GM13976 (cell line): ENCODE measurements at regions not wholly inside any gene's neighbourhood (a gene's known extent, or its start where the extent isn't known, plus 50 kb on each side); places are given as distances from the start of the nearest gene placed in this dataset.

Experiments
- DNase-seq: peaks from one replicate; pipeline ENCODE4 v3.0.0; 2012; ENCODE audit warnings: low spot score
- in situ Hi-C: fragments of 300-500 bp; cut with MboI; formaldehyde crosslinking; loops from one replicate; pipeline ENCODE4 v1.12.0; 2022; ENCODE audit warnings: low sequenced_read_pairs, mixed read lengths, inconsistent platforms; ENCODE audit not compliant: unreplicated experiment
- TF ChIP-seq, protein P1 (sequence below): IDR thresholded peaks from 2 replicates; pipeline ENCODE4 v1.5.1; 2012; ENCODE audit warnings: borderline replicate concordance, mild to moderate bottlenecking; ENCODE audit not compliant: insufficient read depth; ENCODE audit errors: extremely low read depth, missing control alignments, control extremely low read depth

- in situ Hi-C loops, result no loop called here
- no peak for DNase-seq
- TF ChIP-seq, protein P1, sequence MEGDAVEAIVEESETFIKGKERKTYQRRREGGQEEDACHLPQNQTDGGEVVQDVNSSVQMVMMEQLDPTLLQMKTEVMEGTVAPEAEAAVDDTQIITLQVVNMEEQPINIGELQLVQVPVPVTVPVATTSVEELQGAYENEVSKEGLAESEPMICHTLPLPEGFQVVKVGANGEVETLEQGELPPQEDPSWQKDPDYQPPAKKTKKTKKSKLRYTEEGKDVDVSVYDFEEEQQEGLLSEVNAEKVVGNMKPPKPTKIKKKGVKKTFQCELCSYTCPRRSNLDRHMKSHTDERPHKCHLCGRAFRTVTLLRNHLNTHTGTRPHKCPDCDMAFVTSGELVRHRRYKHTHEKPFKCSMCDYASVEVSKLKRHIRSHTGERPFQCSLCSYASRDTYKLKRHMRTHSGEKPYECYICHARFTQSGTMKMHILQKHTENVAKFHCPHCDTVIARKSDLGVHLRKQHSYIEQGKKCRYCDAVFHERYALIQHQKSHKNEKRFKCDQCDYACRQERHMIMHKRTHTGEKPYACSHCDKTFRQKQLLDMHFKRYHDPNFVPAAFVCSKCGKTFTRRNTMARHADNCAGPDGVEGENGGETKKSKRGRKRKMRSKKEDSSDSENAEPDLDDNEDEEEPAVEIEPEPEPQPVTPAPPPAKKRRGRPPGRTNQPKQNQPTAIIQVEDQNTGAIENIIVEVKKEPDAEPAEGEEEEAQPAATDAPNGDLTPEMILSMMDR, result no peak
These were observed 264.7 kb upstream of the AKR1E2 start for GRCh38 chr10:4561296-4561695.

GRCh38 chr10:4557469-4557868 lies 268.5 kb upstream of the AKR1E2 start:
- DNase-seq, result no peak
- in situ Hi-C loops, result no loop called here
- TF ChIP-seq, protein P1, result no peak

DNA sequence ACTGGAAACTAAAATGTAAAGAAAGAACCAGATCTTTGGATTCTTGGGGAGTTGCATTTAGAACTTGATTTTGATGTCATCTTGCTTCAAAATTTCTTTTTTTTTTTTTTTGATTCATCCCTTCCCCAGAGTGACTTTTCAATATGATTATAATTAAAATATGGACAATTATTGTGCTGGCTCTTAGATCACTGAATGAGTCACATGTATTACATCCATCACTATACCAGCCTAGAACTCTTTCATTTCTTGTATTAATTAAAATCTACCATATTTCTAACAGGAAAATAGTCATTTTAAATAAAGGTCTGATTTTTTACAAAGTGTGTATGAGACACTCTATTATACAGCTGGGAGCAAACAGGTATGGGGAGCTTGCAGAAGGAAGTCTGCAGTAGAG lies 269.5 kb upstream of the AKR1E2 start:
- in situ Hi-C loops, result no loop called here
- no peak for DNase-seq
- TF ChIP-seq, protein P1, result no peak

DNA sequence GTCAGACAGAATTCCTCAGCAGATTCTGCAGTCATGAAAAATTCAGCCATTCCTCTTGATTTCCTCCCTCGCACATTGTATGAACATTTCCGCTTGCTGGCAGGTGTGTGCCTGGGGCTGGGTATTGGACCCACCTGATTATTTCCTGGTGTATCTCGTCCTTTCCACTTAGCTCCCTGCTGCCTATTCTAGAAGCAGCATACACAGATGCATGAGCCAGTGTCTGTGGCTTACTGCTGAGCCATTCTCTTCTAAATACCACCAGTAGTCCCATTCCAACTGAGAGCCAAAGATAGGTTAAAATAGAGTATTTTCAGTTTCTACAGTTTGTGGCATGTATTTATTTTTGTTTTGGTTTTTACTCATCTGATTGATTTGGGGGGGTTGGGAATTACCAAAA lies 270.1 kb upstream of the AKR1E2 start:
- no peak for DNase-seq
- TF ChIP-seq, protein P1, result no peak
- in situ Hi-C loops, result no loop called here

DNA sequence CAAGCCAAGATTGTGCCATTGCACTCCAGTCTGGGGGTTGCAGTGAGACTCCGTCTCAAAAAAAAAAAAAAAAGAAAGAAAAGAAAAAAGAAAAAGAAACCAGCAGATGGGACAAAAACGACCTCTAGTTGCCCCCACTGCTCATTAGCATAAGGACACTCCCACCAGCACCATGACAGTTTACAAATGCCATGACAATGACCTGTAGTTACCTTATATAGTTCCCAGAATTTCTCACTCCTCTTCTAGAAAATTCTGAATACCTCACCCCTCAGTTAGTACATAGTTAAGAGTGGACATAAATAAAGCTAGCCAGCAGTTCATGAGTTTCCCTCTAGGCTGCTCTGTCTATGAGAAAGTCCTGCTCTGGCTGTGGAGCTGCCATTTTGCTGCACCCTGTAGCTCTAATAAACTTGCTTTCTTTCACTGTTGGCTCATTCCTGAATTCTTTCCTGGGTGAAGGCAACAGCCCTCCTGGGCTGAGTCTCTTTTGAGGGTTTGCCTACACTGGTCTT lies 276.8 kb upstream of the AKR1E2 start:
- DNase-seq, result no peak
- TF ChIP-seq, protein P1, result no peak
- in situ Hi-C loops, result no loop called here

- no peak for DNase-seq
- TF ChIP-seq, protein P1, result no peak
- in situ Hi-C loops, result no loop called here
These were observed 279.1 kb upstream of the AKR1E2 start for GRCh38 chr10:4546931-4547330.

- in situ Hi-C loops, result no loop called here
- TF ChIP-seq, protein P1, result no peak
- DNase-seq, result no peak
These were observed 279.5 kb upstream of the AKR1E2 start for GRCh38 chr10:4546500-4546899.
